SK-N-SH (cell line): ENCODE measurements at regions not wholly inside any gene's neighbourhood (a gene's known extent, or its start where the extent isn't known, plus 50 kb on each side); places are given as distances from the start of the nearest gene placed in this dataset.

Experiments used
- CTCF ChIA-PET: fragments of 300-600, 350-600 bp; formaldehyde crosslinking; extraction: SDS; loops from one replicate; lab custom pipeline; 2021; lab: Yijun Ruan, JAX
- POLR2A ChIA-PET: fragments of 350-600 bp; sonication (Branson Sonifier 250); formaldehyde crosslinking; extraction: SDS; loops from one replicate; lab custom pipeline; 2020; ENCODE audit warnings: antibody characterized with exemption, inconsistent platforms; lab: Yijun Ruan, JAX
- DNase-seq: peaks from one replicate; pipeline ENCODE4 v3.0.0; 2012
- H2AFZ ChIP-seq: fragments of 200-600 bp; sonication (generic); 2 replicates; pipeline ENCODE4 v1.8.1; 2016; ENCODE audit warnings: antibody characterized with exemption, mild to moderate bottlenecking, low read depth
- H3F3A ChIP-seq: fragments of 200-600 bp; sonication (generic); replicated peaks from 2 replicates; pipeline ENCODE3; 2016; ENCODE audit warnings: antibody characterized with exemption, mild to moderate bottlenecking; ENCODE audit not compliant: insufficient read depth
- H3K27ac ChIP-seq, 2 experiments: fragments of 200-500 bp in 1 of 2; fragments of 200-600 bp in 1 of 2; sonication (Bioruptor generic) in 1 of 2; sonication (generic), shearing (Covaris generic) in 1 of 2; 2 replicates each; pipeline versions ENCODE4 v1.5.1 to v1.6.1; 2014 to 2016; ENCODE audit warnings: low read depth in 2 of 2, inconsistent platforms in 1 of 2, low read length in 1 of 2, mild to moderate bottlenecking in 1 of 2, mixed read lengths in 1 of 2
- H3K27me3 ChIP-seq: fragments of 200-600 bp; sonication (generic), shearing (Covaris generic); 2 replicates; pipeline ENCODE4 v1.6.1; 2016; ENCODE audit warnings: mixed run types; ENCODE audit not compliant: insufficient read depth
- H3K36me3 ChIP-seq, 2 experiments: fragments of 200-500 bp in 1 of 2; fragments of 200-600 bp in 1 of 2; sonication (Bioruptor generic) in 1 of 2; sonication (generic) in 1 of 2; replicated peaks in 1 of 2; 2 replicates each; pipeline versions ENCODE3 to v1.5.1; 2014 to 2016; ENCODE audit warnings: low read length in 1 of 2, mild to moderate bottlenecking in 1 of 2; ENCODE audit not compliant: insufficient read depth in 2 of 2, control insufficient read depth in 1 of 2
- H3K4me1 ChIP-seq, 2 experiments: fragments of 200-500 bp in 1 of 2; fragments of 200-600 bp in 1 of 2; sonication (Bioruptor generic) in 1 of 2; sonication (generic), shearing (Covaris generic) in 1 of 2; 2 replicates each; pipeline versions ENCODE4 v1.5.1 to v1.6.1; 2014 to 2016; ENCODE audit warnings: low read depth in 1 of 2, low read length in 1 of 2, mixed run types in 1 of 2; ENCODE audit not compliant: insufficient read depth in 2 of 2, control insufficient read depth in 1 of 2
- H3K4me2 ChIP-seq: fragments of 200-600 bp; sonication (generic), shearing (Covaris generic); 2 replicates; pipeline ENCODE4 v1.6.1; 2017; ENCODE audit warnings: mixed run types
- H3K4me3 ChIP-seq, 2 experiments: fragments of 200-500 bp in 1 of 2; fragments of 200-600 bp in 1 of 2; sonication (Bioruptor generic) in 1 of 2; sonication (generic), shearing (Covaris generic) in 1 of 2; 2 replicates each; pipeline versions ENCODE4 v1.5.1 to v1.8.1; 2014 to 2016; ENCODE audit warnings: low read depth in 2 of 2, inconsistent platforms in 1 of 2, low read length in 1 of 2, mild to moderate bottlenecking in 1 of 2, mixed read lengths in 1 of 2, moderate library complexity in 1 of 2
- H3K79me2 ChIP-seq: fragments of 200-600 bp; sonication (generic); 2 replicates; pipeline ENCODE4 v1.8.1; 2017; ENCODE audit warnings: mild to moderate bottlenecking; ENCODE audit not compliant: insufficient read depth
- H3K9ac ChIP-seq: fragments of 200-600 bp; sonication (generic); 2 replicates; pipeline ENCODE4 v1.6.1; 2017; ENCODE audit warnings: mixed run types
- H3K9me2 ChIP-seq: fragments of 200-600 bp; sonication (generic); 2 replicates; pipeline ENCODE4 v1.6.1; 2017; ENCODE audit warnings: mixed run types
- H3K9me3 ChIP-seq: fragments of 200-600 bp; sonication (generic); 2 replicates; pipeline ENCODE4 v1.6.1; 2017; ENCODE audit warnings: mixed run types, mild to moderate bottlenecking, moderate library complexity
- H4K20me1 ChIP-seq: fragments of 200-600 bp; sonication (generic); 2 replicates; pipeline ENCODE4 v1.6.1; 2017; ENCODE audit warnings: mild to moderate bottlenecking, mixed run types; ENCODE audit not compliant: insufficient read depth
- CTCF ChIP-seq: fragments of 200-600 bp; sonication (generic); IDR thresholded peaks from 2 replicates; pipeline ENCODE4 v1.6.1; 2017; ENCODE audit warnings: antibody characterized with exemption, mild to moderate bottlenecking, moderate library complexity
- EP300 ChIP-seq, 2 experiments: IDR thresholded peaks; 2 replicates each; pipeline versions ENCODE4 v1.4.0 to v1.6.1; 2012; ENCODE audit warnings: borderline replicate concordance in 1 of 2, low read depth in 1 of 2, low read length in 1 of 2
- FOXM1 ChIP-seq: IDR thresholded peaks from 2 replicates; pipeline ENCODE4 v1.4.0; 2012; ENCODE audit warnings: low read depth, mild to moderate bottlenecking
- GABPA ChIP-seq: IDR thresholded peaks from 2 replicates; pipeline ENCODE4 v1.4.0; 2012; ENCODE audit warnings: low read depth, mild to moderate bottlenecking
- GATA2 ChIP-seq: sonication (generic); formaldehyde crosslinking; IDR thresholded peaks from 2 replicates; pipeline ENCODE4 v1.5.0; 2020; ENCODE audit warnings: mild to moderate bottlenecking, missing genetic modification reagents
- IRF3 ChIP-seq: fragments of 150-350 bp; IDR thresholded peaks from 2 replicates; pipeline ENCODE4 v1.6.1; 2016; ENCODE audit warnings: mild to moderate bottlenecking, low read depth, low read length
- JUND ChIP-seq: IDR thresholded peaks from 2 replicates; pipeline ENCODE4 v1.4.0; 2012
- MEF2A ChIP-seq: IDR thresholded peaks from 2 replicates; pipeline ENCODE4 v1.4.0; 2012; ENCODE audit warnings: low read depth, borderline replicate concordance
- MXI1 ChIP-seq: IDR thresholded peaks from 2 replicates; pipeline ENCODE4 v1.6.1; 2012; ENCODE audit warnings: mild to moderate bottlenecking, low read depth, low read length, improper control_type of control experiment
- NFIC ChIP-seq: IDR thresholded peaks from 2 replicates; pipeline ENCODE4 v1.4.0; 2012; ENCODE audit warnings: borderline replicate concordance
- NRF1 ChIP-seq: IDR thresholded peaks from 2 replicates; pipeline ENCODE4 v1.6.1; 2012; ENCODE audit warnings: low read depth, mild to moderate bottlenecking, low read length
- PBX3 ChIP-seq: IDR thresholded peaks from 2 replicates; pipeline ENCODE4; 2012
- POLR2AphosphoS5 ChIP-seq: IDR thresholded peaks from 2 replicates; pipeline ENCODE4 v1.6.1; 2012; ENCODE audit warnings: low read depth, low read length
- REST ChIP-seq: IDR thresholded peaks from 2 replicates; pipeline ENCODE4 v1.6.1; 2012; ENCODE audit warnings: mild to moderate bottlenecking, low read depth, low read length, moderate library complexity
- RFX5 ChIP-seq: IDR thresholded peaks from 2 replicates; pipeline ENCODE4 v1.6.1; 2012; ENCODE audit warnings: mild to moderate bottlenecking, improper control_type of control experiment, low read length
- RXRA ChIP-seq: IDR thresholded peaks from 2 replicates; pipeline ENCODE4 v1.4.0; 2012; ENCODE audit warnings: low read depth, mild to moderate bottlenecking, borderline replicate concordance
- SMC3 ChIP-seq: IDR thresholded peaks from 2 replicates; pipeline ENCODE4 v1.6.1; 2012; ENCODE audit warnings: low read depth, low read length, improper control_type of control experiment
- TAF1 ChIP-seq: IDR thresholded peaks from 2 replicates; pipeline ENCODE4 v1.6.1; 2012; ENCODE audit warnings: low read depth, mild to moderate bottlenecking, low read length, moderate library complexity, borderline replicate concordance
- USF1 ChIP-seq: IDR thresholded peaks from 2 replicates; pipeline ENCODE4 v1.4.0; 2012; ENCODE audit warnings: low read depth, borderline replicate concordance
- USF2 ChIP-seq: fragments of 150-350 bp; IDR thresholded peaks from 2 replicates; pipeline ENCODE4 v1.6.1; 2017; ENCODE audit warnings: antibody characterized with exemption, low read length, low read depth, borderline replicate concordance
- YY1 ChIP-seq: IDR thresholded peaks from 2 replicates; pipeline ENCODE4 v1.4.0; 2012; ENCODE audit warnings: low read depth, mild to moderate bottlenecking
- WGBS: methylation state at CpG from one replicate; pipeline ENCODE4 v1.1.6; 2017; ENCODE audit warnings: low lambda C conversion rate; 5-methylcytosine and 5-hydroxymethylcytosine counted together

- no peak for TF ChIP-seq GATA2 (CRISPR knock-in tag)
- no peak for TF ChIP-seq TAF1
- no peak for TF ChIP-seq NFIC
- TF ChIP-seq SMC3: no peak
- no peak for TF ChIP-seq PBX3
Measured at GRCh38 chr1:212503714-212504113, 71.0 kb downstream of the NENF start (continued).

GRCh38 chr1:212504171-212504803, 71.6 kb downstream of the NENF start:
- WGBS: 58% methylated on average over 4 of the region's 4 CpGs
- no peaks in the 10 kb centered on the region for H3F3A ChIP-seq
- no peaks in the 10 kb centered on the region for H3K36me3 ChIP-seq
- H3K9me2 ChIP-seq: no peaks in the 10 kb centered on the region
- no peaks in the 10 kb centered on the region for H3K27me3 ChIP-seq
- DNase-seq: no peak
- no peaks in the 10 kb centered on the region for H3K79me2 ChIP-seq
- TF ChIP-seq POLR2AphosphoS5 (no peak), GABPA (no peak), EP300 (IDR thresholded peaks at IDR 0.05; ENCODE audit: borderline replicate concordance in 1 of 2, low read depth in 1 of 2, low read length in 1 of 2) (no peak), RXRA (no peak), YY1 (no peak), PBX3 (no peak), REST (no peak), CTCF (no peak), NRF1 (no peak), JUND (no peak), TAF1 (no peak), IRF3 (no peak), MEF2A (no peak), USF2 (no peak), NFIC (no peak), RFX5 (no peak), USF1 (no peak), FOXM1 (no peak), MXI1 (no peak)
- no peaks in the 10 kb centered on the region for H3K4me1 ChIP-seq
- POLR2A ChIA-PET: no interaction called here
- no peak overlapping the region for H3K9ac ChIP-seq
- H2AFZ ChIP-seq: no peak overlapping the region
- CTCF ChIA-PET: interaction anchor here (1.4 kb wide), 1 partner anchor 27 kb away, joined by 7 read pairs; no protein-coding TSS in a partner anchor
- H3K4me3 ChIP-seq: no peak overlapping the region
- H3K9me3 ChIP-seq: no peaks in the 10 kb centered on the region
- no peak overlapping the region for H3K4me2 ChIP-seq
- no peaks in the 10 kb centered on the region for H4K20me1 ChIP-seq
- no peak overlapping the region for H3K27ac ChIP-seq
